ENCODE measurements at regions not wholly inside any gene's neighbourhood (a gene's known extent, or its start where the extent isn't known, plus 50 kb on each side); places are given as distances from the start of the nearest gene placed in this dataset.

DNA sequence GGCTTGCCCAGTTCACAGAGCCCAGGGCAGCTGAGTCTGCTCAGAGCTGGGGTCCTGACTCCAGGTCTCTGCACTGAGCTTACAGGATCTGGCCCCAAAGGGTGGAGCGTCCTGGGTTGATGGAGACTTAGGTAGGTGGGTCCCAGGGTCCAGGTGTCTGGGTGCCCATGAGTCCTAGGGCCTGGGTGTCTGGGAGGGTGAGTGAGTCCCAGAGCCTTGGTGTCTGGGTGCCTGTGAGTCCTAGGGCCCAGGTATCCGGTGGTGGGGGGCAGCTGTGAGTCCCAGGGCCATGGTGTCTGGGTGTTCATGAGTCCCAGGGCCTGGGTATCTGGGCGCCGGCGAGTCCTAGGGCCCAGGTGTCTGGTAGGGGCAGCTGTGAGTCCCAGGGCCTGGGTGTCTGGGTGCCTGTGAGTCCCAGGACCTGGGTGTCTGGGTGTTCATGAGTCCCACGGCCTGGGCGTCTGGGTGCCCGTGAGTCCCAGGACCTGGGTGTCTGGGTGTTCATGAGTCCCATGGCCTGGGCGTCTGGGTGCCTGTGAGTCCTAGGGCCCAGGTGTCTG lies 1505.6 kb downstream of the BRD1 start:
- TF ChIP-seq POLR2AphosphoS5 (IDR thresholded peaks at IDR 0.05; ENCODE audit: low read depth) (no peak), CTCF (conservative IDR thresholded peaks at IDR 0.05; ENCODE audit: low read depth in 2 of 2) (no peak), EZH2 (IDR thresholded peaks at IDR 0.05; ENCODE audit: low read depth, unreplicated experiment) (no peak), ETS1 (IDR thresholded peaks at IDR 0.05) (no peak), NANOG (IDR thresholded peaks at IDR 0.05; ENCODE audit: borderline replicate concordance) (no peak), EZH2phosphoT487 (IDR thresholded peaks at IDR 0.05; ENCODE audit: unreplicated experiment) (no peak), CREB1 (CRISPR knock-in tag; IDR thresholded peaks at IDR 0.05; ENCODE audit: low read depth) (no peak), JUNB (IDR thresholded peaks at IDR 0.05; ENCODE audit: unreplicated experiment) (no peak), ZNF331 (CRISPR knock-in tag; IDR thresholded peaks at IDR 0.05; ENCODE audit: low read depth) (no peak)
- TF ChIP-seq, protein P1, sequence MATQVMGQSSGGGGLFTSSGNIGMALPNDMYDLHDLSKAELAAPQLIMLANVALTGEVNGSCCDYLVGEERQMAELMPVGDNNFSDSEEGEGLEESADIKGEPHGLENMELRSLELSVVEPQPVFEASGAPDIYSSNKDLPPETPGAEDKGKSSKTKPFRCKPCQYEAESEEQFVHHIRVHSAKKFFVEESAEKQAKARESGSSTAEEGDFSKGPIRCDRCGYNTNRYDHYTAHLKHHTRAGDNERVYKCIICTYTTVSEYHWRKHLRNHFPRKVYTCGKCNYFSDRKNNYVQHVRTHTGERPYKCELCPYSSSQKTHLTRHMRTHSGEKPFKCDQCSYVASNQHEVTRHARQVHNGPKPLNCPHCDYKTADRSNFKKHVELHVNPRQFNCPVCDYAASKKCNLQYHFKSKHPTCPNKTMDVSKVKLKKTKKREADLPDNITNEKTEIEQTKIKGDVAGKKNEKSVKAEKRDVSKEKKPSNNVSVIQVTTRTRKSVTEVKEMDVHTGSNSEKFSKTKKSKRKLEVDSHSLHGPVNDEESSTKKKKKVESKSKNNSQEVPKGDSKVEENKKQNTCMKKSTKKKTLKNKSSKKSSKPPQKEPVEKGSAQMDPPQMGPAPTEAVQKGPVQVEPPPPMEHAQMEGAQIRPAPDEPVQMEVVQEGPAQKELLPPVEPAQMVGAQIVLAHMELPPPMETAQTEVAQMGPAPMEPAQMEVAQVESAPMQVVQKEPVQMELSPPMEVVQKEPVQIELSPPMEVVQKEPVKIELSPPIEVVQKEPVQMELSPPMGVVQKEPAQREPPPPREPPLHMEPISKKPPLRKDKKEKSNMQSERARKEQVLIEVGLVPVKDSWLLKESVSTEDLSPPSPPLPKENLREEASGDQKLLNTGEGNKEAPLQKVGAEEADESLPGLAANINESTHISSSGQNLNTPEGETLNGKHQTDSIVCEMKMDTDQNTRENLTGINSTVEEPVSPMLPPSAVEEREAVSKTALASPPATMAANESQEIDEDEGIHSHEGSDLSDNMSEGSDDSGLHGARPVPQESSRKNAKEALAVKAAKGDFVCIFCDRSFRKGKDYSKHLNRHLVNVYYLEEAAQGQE (IDR thresholded peaks at IDR 0.05; ENCODE audit: unreplicated experiment): no peak

Data from GM23338 (cell line).